DMS53 (cell line): ENCODE measurements at regions not wholly inside any gene's neighbourhood (a gene's known extent, or its start where the extent isn't known, plus 50 kb on each side); places are given as distances from the start of the nearest gene placed in this dataset.

Experiments used
- DNase-seq: peaks from one replicate; lab custom pipeline; 2025; lab: John Stamatoyannopoulos, UW

- no peak for DNase-seq
These were observed 191.2 kb downstream of the HAUS1 start for GRCh38 chr18:46295416-46295815.

DNA sequence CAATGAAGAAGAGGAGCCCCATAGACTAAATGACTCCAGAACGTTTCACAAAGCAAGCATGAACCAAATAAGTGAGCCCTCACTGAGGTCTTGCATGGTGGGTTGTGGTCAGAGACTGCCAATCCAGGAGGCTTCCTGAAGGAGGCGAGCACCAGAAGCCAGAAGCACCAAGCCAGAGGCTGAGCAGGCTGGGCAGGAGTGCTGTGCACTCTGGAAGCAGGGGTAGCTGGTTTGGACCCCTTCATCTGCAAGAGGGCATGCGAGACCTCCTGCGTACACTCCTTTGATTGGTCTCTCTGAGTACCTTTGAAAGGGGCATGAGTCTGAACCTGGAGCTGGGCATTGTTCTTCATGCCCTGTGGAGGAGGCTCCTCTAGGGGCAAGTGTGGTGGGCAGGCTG, 192.5 kb downstream of the HAUS1 start:
- DNase-seq: no peak

GRCh38 chr18:46297124-46297523, 192.9 kb downstream of the HAUS1 start:
- DNase-seq: no peak

- DNase-seq: no peak
These were observed 193.4 kb downstream of the HAUS1 start for GRCh38 chr18:46297621-46298020.

DNA sequence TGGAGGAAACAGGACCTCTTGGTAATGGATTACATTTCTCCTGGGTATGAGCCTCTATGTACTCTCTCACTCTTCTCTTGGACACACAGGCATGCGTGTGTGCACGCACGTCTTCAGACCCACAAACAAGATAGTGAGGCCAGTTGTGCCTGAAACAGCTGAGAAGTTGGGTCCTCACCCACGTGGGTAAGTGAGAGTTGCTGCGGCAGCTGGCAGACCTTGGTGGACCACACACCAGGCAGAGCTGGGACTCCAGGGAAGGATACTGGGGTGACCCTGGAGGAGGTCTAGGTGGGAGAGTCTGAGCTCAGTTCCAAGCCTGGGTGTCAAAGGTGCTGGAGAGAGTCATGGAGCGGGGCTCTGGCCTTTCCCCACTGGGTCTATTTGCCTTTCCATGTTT, 194.3 kb downstream of the HAUS1 start:
- no peak for DNase-seq

DNA sequence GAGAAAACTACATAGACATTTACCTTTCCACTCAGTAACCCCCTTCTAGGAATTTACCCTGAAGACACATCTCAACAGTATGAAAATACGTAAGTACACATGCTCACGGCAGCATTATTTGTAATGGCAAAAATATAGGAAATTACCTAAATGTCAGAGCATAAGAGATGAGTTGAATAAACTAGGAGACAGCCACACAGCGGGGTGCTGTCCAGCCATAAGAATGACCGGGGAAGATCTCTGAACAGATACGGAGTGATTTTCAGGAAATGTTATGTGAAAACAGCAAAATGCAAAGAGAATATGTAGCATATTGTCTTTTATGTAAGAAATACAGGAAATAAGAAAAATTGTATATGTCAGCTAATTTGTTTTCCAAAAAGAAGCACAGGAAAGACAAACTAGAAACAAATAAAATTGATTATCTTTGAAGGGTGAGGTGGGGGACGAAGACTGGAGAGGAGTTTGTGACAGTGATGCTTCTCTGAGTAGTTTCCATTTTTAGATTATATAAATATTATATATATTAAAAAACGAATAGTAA, 195.4 kb downstream of the HAUS1 start:
- no peak for DNase-seq

GRCh38 chr18:46301081-46301480, 196.9 kb downstream of the HAUS1 start:
- DNase-seq: peak; percentile 40

DNA sequence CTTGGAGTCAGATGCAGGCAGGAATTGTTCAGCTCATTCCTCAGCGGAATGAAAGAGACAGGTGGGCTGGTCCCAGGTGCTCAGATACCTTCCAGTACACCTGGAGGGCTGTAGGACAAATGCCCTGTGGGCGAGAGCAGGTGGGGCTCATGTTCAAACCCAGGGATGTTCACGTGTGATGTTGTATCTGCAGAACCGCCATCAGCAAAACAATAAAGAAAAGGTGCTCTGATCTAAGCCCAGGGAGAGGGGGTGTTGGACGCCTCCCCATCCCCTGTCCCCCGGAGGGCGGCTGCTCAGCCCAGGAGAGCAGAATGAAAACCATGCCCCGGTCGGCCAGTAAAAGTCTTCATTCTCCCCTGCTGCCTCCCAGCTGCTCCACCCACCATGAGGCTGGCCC, 197.4 kb downstream of the HAUS1 start:
- no peak for DNase-seq

- peak; percentile 79 for DNase-seq
These were observed 198.6 kb downstream of the HAUS1 start for GRCh38 chr18:46302528-46303485.

- DNase-seq: peak; percentile 96
These were observed 206.1 kb downstream of the HAUS1 start for GRCh38 chr18:46310258-46310657.

- DNase-seq: no peak
These were observed 206.6 kb downstream of the HAUS1 start for GRCh38 chr18:46310675-46311345.

DNA sequence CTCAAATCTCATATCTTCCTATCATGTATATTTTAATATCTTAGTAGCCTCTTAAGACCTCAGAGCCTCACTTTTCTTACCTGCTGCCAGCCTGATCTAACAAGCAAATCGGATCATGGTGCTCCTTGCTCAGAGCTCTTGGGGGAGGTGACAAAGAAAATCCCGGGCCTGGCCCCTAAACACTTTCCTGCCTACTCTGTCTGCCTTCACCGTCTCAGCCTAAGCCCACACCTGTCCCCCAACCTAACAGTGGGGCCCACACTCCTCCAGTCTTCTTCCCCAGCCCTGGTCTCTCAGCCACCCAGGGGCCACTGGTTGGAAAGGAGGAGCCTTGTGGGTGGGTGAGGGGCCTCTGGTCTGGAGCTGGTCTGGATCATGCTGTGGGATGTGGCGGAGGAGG, 207.3 kb downstream of the HAUS1 start:
- DNase-seq: no peak

- DNase-seq: no peak
These were observed 208.0 kb downstream of the HAUS1 start for GRCh38 chr18:46312221-46312620.

GRCh38 chr18:46313521-46313920, 209.3 kb downstream of the HAUS1 start:
- DNase-seq: no peak

DNA sequence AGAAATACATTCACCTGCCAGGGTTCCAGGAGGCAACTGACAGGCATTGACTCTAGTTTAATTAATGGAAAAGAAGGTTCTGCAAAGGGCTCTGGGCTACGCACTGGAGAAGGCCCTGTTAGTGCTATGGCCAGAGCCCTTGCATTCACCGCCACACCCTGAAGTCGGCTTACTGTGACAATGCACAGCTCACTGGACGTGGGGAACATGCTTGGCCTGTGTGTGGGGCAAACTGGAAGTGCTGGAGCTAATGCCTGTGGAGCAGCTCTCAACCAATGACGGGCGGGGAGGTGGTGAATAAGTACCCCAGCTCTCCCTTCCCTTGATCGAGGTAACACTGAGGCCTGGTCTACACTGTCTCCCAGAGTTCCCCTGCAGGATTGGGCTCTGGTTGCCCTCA, 209.8 kb downstream of the HAUS1 start:
- DNase-seq: no peak

DNA sequence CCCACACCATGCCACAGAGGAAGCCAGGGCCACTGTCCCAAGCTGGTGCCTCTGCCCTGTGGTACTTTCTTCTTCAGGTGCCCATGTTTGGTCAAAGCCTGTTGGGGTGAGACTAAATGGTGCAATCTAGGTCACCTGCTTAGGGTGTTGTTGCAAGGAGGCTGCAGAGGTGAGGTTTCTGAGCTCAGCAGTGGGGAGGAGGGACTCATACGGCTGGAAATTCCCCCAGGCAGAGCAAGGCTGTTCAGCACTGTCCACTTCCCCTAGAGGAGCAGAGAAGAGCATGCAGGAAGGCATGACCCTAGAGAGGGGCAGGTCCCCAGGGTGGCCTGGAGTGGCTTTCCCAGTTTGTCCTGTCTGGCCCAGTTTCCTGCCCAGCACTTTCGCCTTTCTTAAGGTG, 211.0 kb downstream of the HAUS1 start:
- no peak for DNase-seq

GRCh38 chr18:46318356-46318755, 214.2 kb downstream of the HAUS1 start:
- no peak for DNase-seq

DNA sequence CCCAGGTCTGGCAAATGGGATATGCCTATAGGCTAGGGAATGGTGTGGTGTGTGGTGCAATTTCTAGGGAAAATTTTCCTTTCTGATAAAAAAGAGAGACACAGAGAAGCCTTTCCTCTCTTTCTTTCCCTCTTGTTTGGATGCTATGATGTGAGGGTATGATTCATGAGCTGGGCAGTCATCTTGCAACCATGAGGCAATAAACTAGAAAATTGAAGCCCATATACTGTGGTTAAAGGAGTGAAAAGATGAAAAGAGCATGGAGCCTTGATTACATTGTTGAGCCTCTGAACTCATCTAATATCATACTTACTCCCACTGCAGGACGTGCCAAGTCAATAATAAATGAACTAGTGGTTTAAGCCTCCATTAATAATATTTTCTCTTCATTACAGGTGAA, 215.6 kb downstream of the HAUS1 start:
- no peak for DNase-seq

DNA sequence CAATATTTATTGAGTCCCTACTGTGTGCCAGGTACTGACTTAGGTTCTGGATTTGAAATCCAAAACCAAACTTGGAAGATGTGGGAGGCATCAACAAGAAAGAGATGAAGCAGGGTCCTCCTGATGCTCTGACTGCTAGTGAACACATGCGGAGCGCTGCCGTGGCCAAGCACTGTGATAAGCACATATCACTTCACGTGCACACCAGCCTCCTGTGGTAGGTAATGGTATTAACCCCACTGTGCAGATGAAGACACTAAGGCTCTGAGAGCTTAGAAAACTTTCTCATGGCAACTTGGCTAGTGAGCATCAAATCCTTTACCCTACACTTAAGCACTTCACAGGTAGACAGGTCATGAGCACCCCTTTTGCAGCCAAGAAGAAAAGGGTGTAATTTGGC, 216.1 kb downstream of the HAUS1 start:
- DNase-seq: peak; percentile 41

DNA sequence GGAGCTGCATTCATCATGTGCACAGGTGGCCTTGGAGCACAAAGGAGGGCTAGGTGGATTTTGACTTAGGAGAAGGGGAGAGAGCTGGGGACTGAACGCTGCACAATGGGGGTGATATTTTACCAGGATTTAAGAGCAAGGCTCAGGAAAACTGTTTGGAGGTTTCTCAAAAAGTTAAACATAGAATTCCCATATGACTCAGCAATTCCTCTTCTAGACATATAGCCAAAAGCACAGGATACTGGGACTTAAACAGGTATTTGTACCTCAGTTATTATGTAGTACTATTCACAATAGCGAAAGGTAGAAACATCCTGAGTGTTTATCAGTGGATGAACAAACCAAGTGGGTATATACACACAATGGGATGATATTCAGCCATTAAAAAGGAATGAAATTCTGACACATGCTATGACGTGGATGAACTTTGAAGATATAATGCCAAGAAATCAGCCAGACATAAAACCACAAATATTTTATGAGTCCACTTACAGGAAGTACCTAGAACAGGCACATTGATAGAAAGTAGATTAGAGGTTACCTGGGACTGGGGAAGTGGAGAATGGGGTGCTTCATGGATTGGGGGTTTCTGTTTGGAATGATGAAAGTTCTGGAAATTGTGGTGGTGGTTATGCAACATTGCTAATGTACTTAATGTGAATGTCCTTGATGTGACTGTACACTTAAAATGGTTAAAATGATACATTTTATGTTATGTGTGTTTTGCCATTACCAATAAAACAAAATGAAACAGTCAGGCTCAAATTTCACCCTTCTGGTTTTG, 216.9 kb downstream of the HAUS1 start:
- DNase-seq: no peak

- no peak for DNase-seq
These were observed 217.8 kb downstream of the HAUS1 start for GRCh38 chr18:46321955-46322354.

- DNase-seq: no peak
These were observed 218.3 kb downstream of the HAUS1 start for GRCh38 chr18:46322411-46322891.
